Omental fat pad (tissue), 3 donors: ENCODE measurements at regions not wholly inside any gene's neighbourhood (a gene's known extent, or its start where the extent isn't known, plus 50 kb on each side); places are given as distances from the start of the nearest gene placed in this dataset.

Experiments used
- ATAC-seq: fragments of 150-250 bp; one replicate; pipeline ENCODE4 v1.9.1; 2016; ENCODE audit warnings: mild to moderate bottlenecking, moderate library complexity; ENCODE audit not compliant: low FRiP score
- DNase-seq: peaks from one replicate; pipeline ENCODE4 v3.0.0-alpha.2; 2019; ENCODE audit warnings: low spot score
- TF ChIP-seq, protein P1 (sequence below), 3 donors: fragments of 450-650 bp; IDR thresholded peaks; one replicate each; pipeline ENCODE4 v1.5.1; 2016 to 2017; ENCODE audit warnings: antibody characterized with exemption in 3 of 3, mild to moderate bottlenecking in 3 of 3, moderate library complexity in 2 of 3

- TF ChIP-seq, protein P1, sequence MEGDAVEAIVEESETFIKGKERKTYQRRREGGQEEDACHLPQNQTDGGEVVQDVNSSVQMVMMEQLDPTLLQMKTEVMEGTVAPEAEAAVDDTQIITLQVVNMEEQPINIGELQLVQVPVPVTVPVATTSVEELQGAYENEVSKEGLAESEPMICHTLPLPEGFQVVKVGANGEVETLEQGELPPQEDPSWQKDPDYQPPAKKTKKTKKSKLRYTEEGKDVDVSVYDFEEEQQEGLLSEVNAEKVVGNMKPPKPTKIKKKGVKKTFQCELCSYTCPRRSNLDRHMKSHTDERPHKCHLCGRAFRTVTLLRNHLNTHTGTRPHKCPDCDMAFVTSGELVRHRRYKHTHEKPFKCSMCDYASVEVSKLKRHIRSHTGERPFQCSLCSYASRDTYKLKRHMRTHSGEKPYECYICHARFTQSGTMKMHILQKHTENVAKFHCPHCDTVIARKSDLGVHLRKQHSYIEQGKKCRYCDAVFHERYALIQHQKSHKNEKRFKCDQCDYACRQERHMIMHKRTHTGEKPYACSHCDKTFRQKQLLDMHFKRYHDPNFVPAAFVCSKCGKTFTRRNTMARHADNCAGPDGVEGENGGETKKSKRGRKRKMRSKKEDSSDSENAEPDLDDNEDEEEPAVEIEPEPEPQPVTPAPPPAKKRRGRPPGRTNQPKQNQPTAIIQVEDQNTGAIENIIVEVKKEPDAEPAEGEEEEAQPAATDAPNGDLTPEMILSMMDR (IDR thresholded peaks at IDR 0.05) = no peak
- ATAC-seq = no peak
- no peak for DNase-seq
These were observed 132.8 kb upstream of the TAF11L2 start for GRCh38 chr5:17364987-17365810.

GRCh38 chr5:17365811-17366138, 132.3 kb upstream of the TAF11L2 start:
- DNase-seq (no peak), ATAC-seq (no peak)
- TF ChIP-seq, protein P1 (IDR thresholded peaks at IDR 0.05) = no peak

DNA sequence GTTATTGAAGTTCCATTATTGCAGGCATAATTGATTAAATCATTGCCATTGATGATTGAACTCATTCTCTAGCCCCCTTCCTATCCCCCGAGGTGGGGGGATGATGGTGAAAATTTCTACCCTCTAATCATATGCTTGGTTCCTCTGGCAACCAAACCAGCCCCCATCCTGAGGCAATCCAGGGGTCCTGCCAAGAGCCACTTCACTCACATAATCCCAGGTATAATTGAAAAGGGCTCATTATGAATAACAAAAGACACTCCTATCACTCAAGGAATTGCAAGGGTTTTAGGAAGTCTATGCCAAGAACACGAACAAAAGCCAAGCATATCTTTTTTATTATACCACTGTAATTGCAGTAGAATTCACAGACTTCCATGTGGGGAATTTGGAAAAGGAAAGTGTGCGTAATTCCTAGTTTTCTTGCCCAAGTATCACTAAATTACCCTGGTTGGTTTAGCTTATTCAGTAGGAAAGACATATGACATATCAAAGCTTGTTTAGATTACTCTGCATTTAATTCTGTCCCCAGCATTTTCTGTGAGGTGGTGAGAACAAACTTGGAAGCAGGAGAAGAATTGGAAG, 130.7 kb upstream of the TAF11L2 start:
- TF ChIP-seq, protein P1 (IDR thresholded peaks at IDR 0.05) = no peak
- ATAC-seq (no peak), DNase-seq (no peak)

- no peak for DNase-seq
- TF ChIP-seq, protein P1 (IDR thresholded peaks at IDR 0.05) = no peak
- no peak for ATAC-seq
These were observed 127.4 kb upstream of the TAF11L2 start for GRCh38 chr5:17370651-17371050.

- ATAC-seq (no peak), DNase-seq (no peak)
- TF ChIP-seq, protein P1 (IDR thresholded peaks at IDR 0.05) = no peak
These were observed 124.6 kb upstream of the TAF11L2 start for GRCh38 chr5:17373406-17373805.

DNA sequence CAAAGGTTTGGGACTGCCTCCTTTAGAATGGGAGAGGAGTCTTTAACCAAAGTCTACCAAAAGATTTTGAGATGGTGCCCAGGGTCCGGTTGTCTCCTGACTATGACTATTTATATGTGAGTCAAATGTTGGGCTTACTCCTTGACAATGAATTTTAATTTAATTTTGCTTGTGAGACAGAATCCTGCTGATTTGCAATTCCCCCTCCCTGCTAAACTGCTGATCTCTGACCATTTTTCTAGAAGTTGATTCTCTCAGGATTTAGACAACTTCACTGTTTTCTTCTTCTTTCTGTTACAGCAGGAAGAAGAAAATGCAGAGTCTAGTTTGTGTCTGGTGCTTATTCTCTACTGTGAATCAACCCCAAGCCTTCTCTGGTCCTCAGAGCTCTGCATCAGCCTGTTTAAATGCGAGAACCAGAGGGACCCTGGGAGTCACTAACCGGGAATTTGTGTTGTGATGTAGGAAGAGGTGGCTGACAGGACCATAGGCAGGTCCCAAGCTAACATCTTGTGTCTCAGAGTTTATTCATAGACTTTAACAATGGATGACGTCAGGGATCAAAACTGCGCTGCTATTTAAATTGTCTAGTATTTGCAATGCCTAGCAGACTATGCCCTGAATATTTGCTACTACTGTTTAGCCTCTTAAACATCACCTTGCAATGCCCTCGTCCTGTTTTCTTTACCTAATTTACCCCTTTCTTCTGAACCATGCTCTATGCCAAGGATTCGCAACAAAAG, 124.0 kb upstream of the TAF11L2 start:
- no peak for ATAC-seq
- TF ChIP-seq, protein P1 (IDR thresholded peaks at IDR 0.05) = no peak
- no peak for DNase-seq
